IMR-90 (cell line): ENCODE measurements at regions not wholly inside any gene's neighbourhood (a gene's known extent, or its start where the extent isn't known, plus 50 kb on each side); places are given as distances from the start of the nearest gene placed in this dataset.
A peak's percentile ranks its signal among the peaks of the same experiment; 100 is the strongest.

Source experiments
- ATAC-seq: fragments of 200-7000 bp; cut with Tn5 transposase; 2 replicates; pipeline ENCODE4 v1.9.1; 2020; ENCODE audit warnings: low read depth, mild to moderate bottlenecking, moderate library complexity
- BruUV-seq: library from RNA; stranded (reverse); fragments of 400-500 nt; replicated peaks from 2 replicates; lab custom pipeline; 2021; lab: Mats Ljungman, UMichigan
- CTCF ChIA-PET: fragments of 300-600 bp; formaldehyde crosslinking; extraction: SDS; loops from one replicate; lab custom pipeline; 2021; ENCODE audit warnings: antibody characterized with exemption; lab: Yijun Ruan, JAX
- POLR2A ChIA-PET: fragments of 300-600 bp; sonication (Branson Sonifier 250); formaldehyde crosslinking; loops from one replicate; lab custom pipeline; 2022; ENCODE audit warnings: antibody characterized with exemption; ENCODE audit not compliant: unreplicated experiment; lab: Charles Lee
- DNase-seq: peaks from one replicate; pipeline ENCODE4 v3.0.0; 2013
- H2AFZ ChIP-seq: replicated peaks from 2 replicates; pipeline ENCODE3; 2013; ENCODE audit warnings: low read length, mild to moderate bottlenecking; ENCODE audit not compliant: poor library complexity
- H2AK5ac ChIP-seq: 2 replicates; pipeline ENCODE4 v1.6.1; 2013; ENCODE audit warnings: low read depth, low read length, inconsistent platforms
- H2AK9ac ChIP-seq: replicated peaks from 2 replicates; pipeline ENCODE3; 2013; ENCODE audit warnings: mild to moderate bottlenecking, low read depth, low read length, moderate library complexity; ENCODE audit not compliant: poor library complexity
- H2BK120ac ChIP-seq: 2 replicates; pipeline ENCODE4 v1.6.1; 2013; ENCODE audit warnings: low read depth, low read length, inconsistent platforms
- H2BK15ac ChIP-seq: 3 replicates; pipeline ENCODE4 v1.6.1; 2013; ENCODE audit warnings: low read depth, low read length, inconsistent platforms
- H2BK20ac ChIP-seq: 2 replicates; pipeline ENCODE4 v1.6.1; 2013; ENCODE audit warnings: low read depth, mild to moderate bottlenecking, inconsistent platforms, low read length, moderate library complexity
- H2BK5ac ChIP-seq: 2 replicates; pipeline ENCODE4 v1.6.1; 2013; ENCODE audit warnings: mild to moderate bottlenecking, low read depth, low read length, inconsistent platforms; ENCODE audit not compliant: poor library complexity, severe bottlenecking
- H3K14ac ChIP-seq: replicated peaks from 2 replicates; pipeline ENCODE4 v1.6.1; 2013; ENCODE audit warnings: low read depth, low read length, inconsistent platforms
- H3K18ac ChIP-seq: 2 replicates; pipeline ENCODE4 v1.6.1; 2013; ENCODE audit warnings: low read depth, low read length, control low read depth
- H3K23ac ChIP-seq: 2 replicates; pipeline ENCODE4 v1.6.1; 2013; ENCODE audit warnings: low read depth, low read length, inconsistent platforms
- H3K27ac ChIP-seq: 2 replicates; pipeline ENCODE4 v1.5.1; 2013; ENCODE audit warnings: mild to moderate bottlenecking, control low read depth, low read length; ENCODE audit not compliant: insufficient read depth
- H3K27me3 ChIP-seq: 2 replicates; pipeline ENCODE4 v1.6.1; 2013; ENCODE audit warnings: low read length; ENCODE audit not compliant: control insufficient read depth, insufficient read depth
- H3K36me3 ChIP-seq: 2 replicates; pipeline ENCODE4 v1.6.1; 2013; ENCODE audit warnings: low read length, mixed read lengths; ENCODE audit not compliant: control insufficient read depth, insufficient read depth
- H3K4ac ChIP-seq: 2 replicates; pipeline ENCODE4 v1.6.1; 2013; ENCODE audit warnings: low read depth, low read length, inconsistent platforms
- H3K4me1 ChIP-seq: 2 replicates; pipeline ENCODE4 v1.6.1; 2013; ENCODE audit warnings: low read length, mixed read lengths; ENCODE audit not compliant: control insufficient read depth, insufficient read depth
- H3K4me2 ChIP-seq: 2 replicates; pipeline ENCODE4 v1.6.1; 2013; ENCODE audit warnings: low read depth, mild to moderate bottlenecking, control low read depth, low read length, moderate library complexity
- H3K4me3 ChIP-seq: 2 replicates; pipeline ENCODE4 v1.5.1; 2013; ENCODE audit warnings: low read depth, mild to moderate bottlenecking, control low read depth, low read length, moderate library complexity; ENCODE audit not compliant: insufficient read depth
- H3K56ac ChIP-seq: 2 replicates; pipeline ENCODE4 v1.6.1; 2013; ENCODE audit warnings: low read length, inconsistent platforms; ENCODE audit not compliant: insufficient read depth; ENCODE audit errors: extremely low read depth
- H3K79me1 ChIP-seq, 2 experiments: 2 replicates each; pipeline ENCODE4 v1.6.1; 2013; ENCODE audit warnings: low read length in 2 of 2, inconsistent platforms in 1 of 2, low read depth in 1 of 2
- H3K9ac ChIP-seq: 2 replicates; pipeline ENCODE4 v1.6.1; 2013; ENCODE audit warnings: low read depth, low read length, control low read depth
- H3K9me1 ChIP-seq: 2 replicates; pipeline ENCODE4 v1.6.1; 2013; ENCODE audit warnings: low read length, inconsistent platforms; ENCODE audit not compliant: insufficient read depth
- H3K9me3 ChIP-seq: 2 replicates; pipeline ENCODE4 v1.6.1; 2013; ENCODE audit warnings: low read length; ENCODE audit not compliant: control insufficient read depth, insufficient read depth
- H4K20me1 ChIP-seq: 2 replicates; pipeline ENCODE4 v1.6.1; 2013; ENCODE audit warnings: low read length, inconsistent platforms; ENCODE audit not compliant: insufficient read depth
- H4K5ac ChIP-seq: 2 replicates; pipeline ENCODE4 v1.6.1; 2013; ENCODE audit warnings: mild to moderate bottlenecking, low read depth, low read length, control low read depth
- H4K8ac ChIP-seq, 2 experiments: 2 replicates each; pipeline ENCODE4 v1.6.1; 2013; ENCODE audit warnings: low read depth in 2 of 2, low read length in 2 of 2, control low read depth in 1 of 2, inconsistent platforms in 1 of 2
- H4K91ac ChIP-seq: 2 replicates; pipeline ENCODE4 v1.6.1; 2013; ENCODE audit warnings: low read depth, low read length, inconsistent platforms; ENCODE audit not compliant: insufficient read depth
- BHLHE40 ChIP-seq: fragments of 150-350 bp; IDR thresholded peaks from 2 replicates; pipeline ENCODE4 v1.6.1; 2016; ENCODE audit warnings: mild to moderate bottlenecking, low read depth, low read length
- CEBPB ChIP-seq: IDR thresholded peaks from 2 replicates; pipeline ENCODE4 v1.6.1; 2012; ENCODE audit warnings: low read depth, low read length, improper control_type of control experiment
- CHD1 ChIP-seq: IDR thresholded peaks from 2 replicates; pipeline ENCODE4 v1.6.1; 2012; ENCODE audit warnings: low read depth, low read length, improper control_type of control experiment
- CTCF ChIP-seq: conservative IDR thresholded peaks from 2 replicates; pipeline ENCODE4 v1.5.1; 2012; ENCODE audit warnings: mild to moderate bottlenecking, low read depth, low read length, improper control_type of control experiment
- ELK1 ChIP-seq: fragments of 150-350 bp; IDR thresholded peaks from 2 replicates; pipeline ENCODE4 v1.6.1; 2016; ENCODE audit warnings: low read depth, mild to moderate bottlenecking, low read length, moderate library complexity, borderline replicate concordance
- FOS ChIP-seq: fragments of 150-350 bp; IDR thresholded peaks from 2 replicates; pipeline ENCODE4 v1.6.1; 2016; ENCODE audit warnings: low read depth, low read length
- MAFK ChIP-seq: IDR thresholded peaks from 2 replicates; pipeline ENCODE4 v1.6.1; 2012; ENCODE audit warnings: low read depth, low read length, improper control_type of control experiment
- MAZ ChIP-seq: IDR thresholded peaks from 2 replicates; pipeline ENCODE4 v1.6.1; 2012; ENCODE audit warnings: low read depth, mild to moderate bottlenecking, low read length, improper control_type of control experiment, moderate library complexity, borderline replicate concordance
- MXI1 ChIP-seq: IDR thresholded peaks from 2 replicates; pipeline ENCODE4 v1.6.1; 2012; ENCODE audit warnings: low read depth, mild to moderate bottlenecking, low read length, moderate library complexity, borderline replicate concordance
- NFE2L2 ChIP-seq: fragments of 150-350 bp; IDR thresholded peaks from 2 replicates; pipeline ENCODE4 v1.6.1; 2016; ENCODE audit warnings: low read depth, mild to moderate bottlenecking, low read length
- POLR2A ChIP-seq: IDR thresholded peaks from 2 replicates; pipeline ENCODE4 v1.6.1; 2012; ENCODE audit warnings: mild to moderate bottlenecking, low read depth, low read length
- RAD21 ChIP-seq: IDR thresholded peaks from 2 replicates; pipeline ENCODE4 v1.6.1; 2012; ENCODE audit warnings: low read length, improper control_type of control experiment
- RCOR1 ChIP-seq: IDR thresholded peaks from 2 replicates; pipeline ENCODE4 v1.6.1; 2012; ENCODE audit warnings: mild to moderate bottlenecking, low read length, improper control_type of control experiment; ENCODE audit not compliant: insufficient replicate concordance
- RFX5 ChIP-seq: IDR thresholded peaks from 2 replicates; pipeline ENCODE4 v1.8.0; 2012; ENCODE audit warnings: low read depth, mild to moderate bottlenecking, low read length, moderate library complexity
- SMC3 ChIP-seq: fragments of 150-350 bp; IDR thresholded peaks from 2 replicates; pipeline ENCODE4 v1.6.1; 2016; ENCODE audit warnings: low read depth, mild to moderate bottlenecking, antibody characterized with exemption, low read length, moderate library complexity
- USF2 ChIP-seq: fragments of 150-350 bp; IDR thresholded peaks from 2 replicates; pipeline ENCODE4 v1.6.1; 2017; ENCODE audit warnings: mild to moderate bottlenecking, antibody characterized with exemption, low read length, low read depth
- WGBS, 2 experiments: methylation state at CpG; one replicate each; pipeline versions ENCODE4 v1.1.5 to v1.1.7; 2013; ENCODE audit warnings: missing lambda C conversion rate in 2 of 2; ENCODE audit not compliant: insufficient read length in 1 of 2; ENCODE audit errors: extremely low coverage in 2 of 2; 5-methylcytosine and 5-hydroxymethylcytosine counted together
- dilution Hi-C: fragments of 300-500 bp; cut with HindIII; formaldehyde crosslinking; loops from one replicate; pipeline ENCODE4 v1.14.3; 2018; ENCODE audit warnings: low sequenced_read_pairs; ENCODE audit not compliant: unreplicated experiment
- in situ Hi-C: fragments of 300-500 bp; cut with MboI; formaldehyde crosslinking; loops from 3 replicates; pipeline ENCODE4 v1.14.3; 2019; ENCODE audit warnings: low sequenced_read_pairs, inconsistent platforms, mixed read lengths
- intact Hi-C: fragments of 100-400 bp; cut with micrococcal nuclease; formaldehyde crosslinking; loops from 2 replicates; pipeline ENCODE4 v1.10.0; 2022

GRCh38 chr12:87866578-87867292 is 162.5 kb downstream of the C12orf50 start:
- Histone ChIP-seq H4K8ac (no peak overlapping the region), H3K4me2 (no peak overlapping the region), H3K14ac (no peak overlapping the region), H3K36me3 (no peaks in the 10 kb centered on the region), H2BK5ac (no peak overlapping the region), H2BK15ac (no peak overlapping the region), H2BK20ac (no peak overlapping the region), H3K9me1 (no peaks in the 10 kb centered on the region), H3K79me1 (no peaks in the 10 kb centered on the region), H3K18ac (no peak overlapping the region), H3K9ac (no peak overlapping the region), H4K91ac (no peak overlapping the region), H3K23ac (no peak overlapping the region), H3K4me3 (no peak overlapping the region), H2AK5ac (no peak overlapping the region), H3K56ac (no peak overlapping the region), H2BK120ac (no peak overlapping the region), H2AK9ac (no peak overlapping the region), H3K4me1 (no peaks in the 10 kb centered on the region), H3K9me3 (no peaks in the 10 kb centered on the region), H4K20me1 (no peaks in the 10 kb centered on the region), H3K27ac (no peak overlapping the region), H3K4ac (no peak overlapping the region), H4K5ac (no peak overlapping the region), H3K27me3 (no peaks in the 10 kb centered on the region), H2AFZ (no peak overlapping the region)
- intact Hi-C loops, result loop anchor here (1.0 to 10.0 kb wide), 3 partner anchors 87 to 1912 kb away; no protein-coding TSS in a partner anchor
- in situ Hi-C loops, result loop anchor here (25.0 kb wide), 1 partner anchor 904 kb away; no protein-coding TSS in a partner anchor
- no CpG with 5 or more reads among the region's 3 CpGs for WGBS, 2 experiments
- dilution Hi-C loops, result no loop called here
- peak; percentile 50 for DNase-seq
- TF ChIP-seq POLR2A (no peak), MXI1 (no peak), BHLHE40 (no peak), USF2 (no peak), SMC3 (peak; percentile 54; the same call in 1 of the 2 replicates), MAZ (no peak), FOS (no peak), MAFK (no peak), CTCF (peak; percentile 53), NFE2L2 (no peak), ELK1 (no peak), CEBPB (no peak), CHD1 (no peak), RFX5 (no peak), RAD21 (peak; percentile 51), RCOR1 (no peak)
- ATAC-seq, result peak; percentile 71
- ChIA-PET POLR2A (no interaction called here), CTCF (interaction anchor here (1.1 kb wide), 1 partner anchor 86 kb away, joined by 3 read pairs; no protein-coding TSS in a partner anchor)
- BruUV-seq, result no TSS peak
